ENCODE measurements at regions not wholly inside any gene's neighbourhood (a gene's known extent, or its start where the extent isn't known, plus 50 kb on each side); places are given as distances from the start of the nearest gene placed in this dataset.

- FAIRE-seq (no peak), DNase-seq (ENCODE audit: insufficient read length, low spot score) (no peak)
- TF ChIP-seq POLR2A (IDR thresholded peaks at IDR 0.05; ENCODE audit: low read depth, low read length), result no peak
Observed at GRCh38 chr7:25850735-25851134, 301.3 kb upstream of the NFE2L3 start.

- DNase-seq (ENCODE audit: insufficient read length, low spot score) (peak; percentile 71), FAIRE-seq (peak; percentile 36)
- no peak for TF ChIP-seq POLR2A (IDR thresholded peaks at IDR 0.05; ENCODE audit: low read depth, low read length)
Observed at GRCh38 chr7:25851332-25852210, 300.4 kb upstream of the NFE2L3 start.

DNA sequence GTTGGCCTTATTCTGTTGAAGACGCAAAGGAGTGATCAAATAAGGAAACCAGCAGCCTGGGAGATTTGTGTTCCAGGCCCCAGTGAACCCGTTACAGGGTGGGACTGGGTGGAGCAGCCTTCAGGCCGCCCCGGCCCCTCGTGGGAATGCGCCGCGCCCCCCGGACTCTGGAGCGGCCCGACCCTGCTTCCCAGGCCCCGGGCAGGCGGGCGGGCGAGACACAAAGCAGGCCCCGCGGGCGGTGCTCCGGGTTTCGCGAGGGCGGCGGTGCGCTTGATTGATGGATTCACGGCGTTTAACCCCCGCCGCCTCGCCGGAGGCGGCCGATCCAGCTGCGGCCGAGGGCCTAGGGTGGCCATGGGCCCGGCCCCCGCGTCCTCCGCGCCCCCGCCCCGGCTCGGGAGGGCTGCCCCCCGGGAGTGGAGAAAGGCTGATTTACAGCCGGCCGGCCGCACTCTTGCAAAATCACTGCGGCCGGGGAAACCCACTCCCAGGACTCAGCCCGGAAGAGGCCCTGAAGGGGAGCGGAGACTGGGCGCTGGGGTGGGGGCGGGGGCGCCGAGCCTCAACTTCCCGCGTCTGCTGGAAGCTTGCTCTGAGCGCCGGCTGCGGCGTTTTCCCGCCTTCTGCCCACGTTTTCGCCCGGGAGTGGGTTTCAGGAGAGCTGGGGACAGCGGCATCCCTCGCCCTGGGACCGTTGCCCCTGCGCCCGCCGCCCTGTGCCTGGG lies 299.6 kb upstream of the NFE2L3 start:
- FAIRE-seq, result no peak
- no peak for DNase-seq (ENCODE audit: insufficient read length, low spot score)
- no peak for TF ChIP-seq POLR2A (IDR thresholded peaks at IDR 0.05; ENCODE audit: low read depth, low read length)

GRCh38 chr7:25852939-25853271 lies 299.1 kb upstream of the NFE2L3 start:
- DNase-seq (ENCODE audit: insufficient read length, low spot score) (no peak), FAIRE-seq (no peak)
- no peak for TF ChIP-seq POLR2A (IDR thresholded peaks at IDR 0.05; ENCODE audit: low read depth, low read length)

DNA sequence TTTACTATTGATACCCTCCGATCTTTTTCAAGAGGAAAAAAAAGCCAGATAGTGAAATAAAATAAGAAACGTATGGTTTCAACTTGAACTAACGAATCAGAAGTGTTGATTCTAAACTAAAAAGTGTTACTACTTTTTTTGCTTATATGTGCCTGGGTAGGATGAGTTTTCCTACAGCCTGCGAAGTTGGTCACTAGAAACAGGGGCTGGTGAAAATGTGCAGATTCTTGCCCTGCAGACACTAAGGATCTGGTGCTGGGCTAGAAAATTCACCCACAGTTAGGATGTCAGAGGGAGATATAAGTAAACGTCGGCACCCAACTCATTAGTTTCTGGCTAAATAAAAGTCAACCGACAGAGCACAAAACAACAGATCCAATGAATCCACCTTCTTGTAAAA lies 298.7 kb upstream of the NFE2L3 start:
- DNase-seq (ENCODE audit: insufficient read length, low spot score) (no peak), FAIRE-seq (no peak)
- TF ChIP-seq POLR2A (IDR thresholded peaks at IDR 0.05; ENCODE audit: low read depth, low read length), result no peak

GRCh38 chr7:25854059-25854458 lies 297.9 kb upstream of the NFE2L3 start:
- DNase-seq (ENCODE audit: insufficient read length, low spot score), result no peak
- FAIRE-seq, result no peak
- TF ChIP-seq POLR2A (IDR thresholded peaks at IDR 0.05; ENCODE audit: low read depth, low read length), result no peak

GRCh38 chr7:25854608-25855497 lies 297.1 kb upstream of the NFE2L3 start:
- FAIRE-seq (peak; percentile 96), DNase-seq (ENCODE audit: insufficient read length, low spot score) (peak; percentile 98)

GRCh38 chr7:25855854-25856782 lies 295.9 kb upstream of the NFE2L3 start:
- DNase-seq (ENCODE audit: insufficient read length, low spot score) (no peak), FAIRE-seq (no peak)
- TF ChIP-seq POLR2A (IDR thresholded peaks at IDR 0.05; ENCODE audit: low read depth, low read length), result no peak

More at GRCh38 chr7:25854608-25855497, 297.1 kb upstream of the NFE2L3 start:
- peak; percentile 32; the same call in 1 of the 2 replicates for TF ChIP-seq POLR2A (IDR thresholded peaks at IDR 0.05; ENCODE audit: low read depth, low read length)

DNA sequence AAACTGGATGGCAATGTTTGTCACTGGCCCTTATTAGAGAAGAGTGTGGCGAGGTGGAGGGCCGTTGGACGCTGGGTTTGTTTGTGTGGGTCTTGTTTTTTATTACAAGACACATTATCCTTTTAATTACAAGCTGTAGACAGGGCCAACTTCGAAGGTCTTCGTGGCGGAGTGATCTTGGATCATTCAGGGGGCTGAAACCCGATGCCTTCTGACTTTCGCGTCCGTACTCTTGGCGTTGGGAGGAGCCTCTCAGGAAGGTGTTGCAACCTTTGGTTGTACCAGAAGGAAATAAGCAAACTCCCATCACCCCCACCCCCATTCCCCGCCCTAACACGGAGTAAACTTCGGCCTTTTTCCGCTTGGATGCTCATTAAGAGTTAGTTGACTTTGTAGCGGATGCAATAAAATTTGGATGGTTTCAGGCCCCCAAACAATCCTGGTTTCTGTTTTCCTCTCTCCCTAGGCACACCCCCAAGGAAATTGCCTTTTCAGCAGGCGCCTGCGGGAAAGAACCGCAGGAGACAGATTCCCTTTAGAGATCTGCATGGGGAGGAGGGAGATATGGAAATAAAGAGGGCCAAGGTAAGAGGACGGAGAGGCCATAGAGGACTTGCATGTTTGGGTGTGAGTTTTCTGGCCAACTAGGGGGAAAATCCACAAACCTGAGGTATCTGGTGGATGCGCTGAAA lies 294.5 kb upstream of the NFE2L3 start:
- no peak for TF ChIP-seq POLR2A (IDR thresholded peaks at IDR 0.05; ENCODE audit: low read depth, low read length)
- FAIRE-seq, result peak; percentile 43
- DNase-seq (ENCODE audit: insufficient read length, low spot score), result peak; percentile 67

GRCh38 chr7:25858200-25858524 lies 293.8 kb upstream of the NFE2L3 start:
- no peak for TF ChIP-seq POLR2A (IDR thresholded peaks at IDR 0.05; ENCODE audit: low read depth, low read length)
- no peak for FAIRE-seq
- no peak for DNase-seq (ENCODE audit: insufficient read length, low spot score)

- TF ChIP-seq POLR2A (IDR thresholded peaks at IDR 0.05; ENCODE audit: low read depth, low read length), result no peak
- FAIRE-seq, result no peak
- DNase-seq (ENCODE audit: insufficient read length, low spot score), result no peak
Observed at GRCh38 chr7:25858525-25859411, 293.2 kb upstream of the NFE2L3 start.

Data from H54 (cell line).